ENCODE measurements at regions not wholly inside any gene's neighbourhood (a gene's known extent, or its start where the extent isn't known, plus 50 kb on each side); places are given as distances from the start of the nearest gene placed in this dataset.

DNA sequence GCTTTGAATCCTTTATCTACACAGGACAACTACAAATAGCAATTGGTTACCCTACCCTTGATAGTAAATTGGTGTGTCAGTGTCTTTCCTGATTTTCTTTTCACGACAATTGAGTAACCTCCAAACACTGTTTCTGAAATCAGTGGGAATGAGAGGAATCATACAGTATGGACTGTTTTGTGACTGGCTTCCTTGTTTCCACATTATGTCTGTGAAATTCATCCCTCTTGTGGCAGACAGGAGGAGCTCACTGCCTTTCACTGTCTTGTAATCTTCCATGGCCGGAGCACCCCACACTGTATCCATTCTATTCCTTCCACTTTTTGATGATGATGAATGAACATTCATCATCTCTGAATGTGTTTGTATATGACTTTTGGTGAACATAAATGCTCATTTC, 164.0 kb upstream of the PZP start:
- TF ChIP-seq, protein P1, sequence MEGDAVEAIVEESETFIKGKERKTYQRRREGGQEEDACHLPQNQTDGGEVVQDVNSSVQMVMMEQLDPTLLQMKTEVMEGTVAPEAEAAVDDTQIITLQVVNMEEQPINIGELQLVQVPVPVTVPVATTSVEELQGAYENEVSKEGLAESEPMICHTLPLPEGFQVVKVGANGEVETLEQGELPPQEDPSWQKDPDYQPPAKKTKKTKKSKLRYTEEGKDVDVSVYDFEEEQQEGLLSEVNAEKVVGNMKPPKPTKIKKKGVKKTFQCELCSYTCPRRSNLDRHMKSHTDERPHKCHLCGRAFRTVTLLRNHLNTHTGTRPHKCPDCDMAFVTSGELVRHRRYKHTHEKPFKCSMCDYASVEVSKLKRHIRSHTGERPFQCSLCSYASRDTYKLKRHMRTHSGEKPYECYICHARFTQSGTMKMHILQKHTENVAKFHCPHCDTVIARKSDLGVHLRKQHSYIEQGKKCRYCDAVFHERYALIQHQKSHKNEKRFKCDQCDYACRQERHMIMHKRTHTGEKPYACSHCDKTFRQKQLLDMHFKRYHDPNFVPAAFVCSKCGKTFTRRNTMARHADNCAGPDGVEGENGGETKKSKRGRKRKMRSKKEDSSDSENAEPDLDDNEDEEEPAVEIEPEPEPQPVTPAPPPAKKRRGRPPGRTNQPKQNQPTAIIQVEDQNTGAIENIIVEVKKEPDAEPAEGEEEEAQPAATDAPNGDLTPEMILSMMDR (conservative IDR thresholded peaks at IDR 0.05; ENCODE audit: low read length): 0 out of 2 replicates have a peak, but pooled peaks have one; percentile 33
- TF ChIP-seq EZH2phosphoT487 (IDR thresholded peaks at IDR 0.05; ENCODE audit: borderline replicate concordance, low read depth, low read length): no peak
